ENCODE measurements at regions not wholly inside any gene's neighbourhood (a gene's known extent, or its start where the extent isn't known, plus 50 kb on each side); places are given as distances from the start of the nearest gene placed in this dataset.

DNA sequence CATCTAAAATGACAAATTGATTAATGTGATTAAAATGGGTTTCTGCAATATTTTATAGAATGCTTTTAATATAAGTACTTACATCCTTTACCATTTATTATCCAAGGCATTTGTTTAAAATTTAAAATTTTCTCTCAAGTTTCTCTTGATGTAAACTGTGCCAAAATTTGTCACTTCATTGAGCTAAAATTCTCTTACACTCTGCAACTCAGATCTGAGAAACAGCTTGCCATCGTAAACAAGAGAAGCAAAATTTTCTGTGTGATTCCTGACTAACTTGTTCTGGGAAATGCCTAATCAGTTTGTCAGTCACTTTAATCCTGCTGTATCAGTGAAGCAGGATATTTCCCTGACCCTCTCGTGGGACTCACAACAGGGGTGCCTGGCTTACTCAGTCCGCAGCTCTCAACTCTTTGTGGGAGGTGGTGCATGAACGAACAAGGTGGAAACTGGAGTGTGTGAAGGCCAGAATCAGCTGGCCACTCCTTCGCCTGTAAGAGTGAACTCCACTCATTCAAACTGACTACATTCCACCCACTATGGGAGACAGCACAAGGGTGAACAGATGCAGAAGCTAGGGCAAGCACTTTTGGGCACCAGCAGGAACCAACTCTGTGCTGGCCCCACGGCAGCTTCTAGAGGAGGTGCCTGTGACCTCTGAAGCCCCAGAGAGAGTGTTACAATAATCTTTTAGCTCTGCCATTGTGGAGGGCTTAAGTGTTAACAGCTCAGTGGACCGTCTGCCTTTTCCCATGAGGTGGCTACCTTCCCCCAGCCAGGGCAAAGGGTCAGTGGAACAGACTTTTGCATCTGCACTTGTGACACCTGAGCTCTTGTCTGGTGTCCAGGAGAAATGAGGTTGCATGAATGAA, 349.4 kb downstream of the FAT4 start:
- Histone ChIP-seq H3K9ac (ENCODE audit: low read depth in 1 of 2, low read length in 2 of 2) (no peak overlapping the region), H3K27me3 (ENCODE audit: control insufficient read depth in 2 of 2, insufficient read depth in 2 of 2, low read length in 2 of 2) (no peaks in the 10 kb centered on the region), H3K4me3 (ENCODE audit: low read length in 2 of 2) (no peak overlapping the region), H3K27ac (ENCODE audit: low read depth in 2 of 2, low read length in 2 of 2) (no peak overlapping the region), H3K9me3 (ENCODE audit: control insufficient read depth in 2 of 2, low read length in 2 of 2) (peaks cover 0 to 2% of the 10 kb centered on the region in 2 donors), H3K36me3 (ENCODE audit: control insufficient read depth in 2 of 2, insufficient read depth in 2 of 2, low read length in 2 of 2) (no peaks in the 10 kb centered on the region), H3K4me1 (ENCODE audit: control insufficient read depth in 2 of 2, insufficient read depth in 2 of 2, low read length in 2 of 2) (no peaks in the 10 kb centered on the region)

DNA sequence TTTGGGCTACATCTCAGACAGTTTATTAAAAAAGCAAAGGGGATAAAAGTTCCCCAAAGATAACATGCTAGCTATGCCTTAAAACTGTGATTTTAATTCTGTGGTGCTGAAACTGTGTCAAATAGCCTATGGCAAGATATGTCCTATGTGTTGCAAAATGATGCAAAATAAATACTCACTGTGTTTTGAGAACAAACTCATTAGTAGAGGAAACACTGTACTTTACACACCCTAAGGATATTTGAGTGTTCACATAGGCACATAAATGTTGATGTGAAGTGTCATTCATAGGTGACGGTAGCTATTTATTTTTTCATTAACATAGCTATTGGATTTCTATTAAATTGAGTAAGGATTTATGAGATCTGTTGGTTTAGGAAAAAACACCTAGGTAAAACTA, 351.9 kb downstream of the FAT4 start:
- Histone ChIP-seq H3K27ac (ENCODE audit: low read depth in 2 of 2, low read length in 2 of 2) (no peak overlapping the region), H3K36me3 (ENCODE audit: control insufficient read depth in 2 of 2, insufficient read depth in 2 of 2, low read length in 2 of 2) (no peaks in the 10 kb centered on the region), H3K9ac (ENCODE audit: low read depth in 1 of 2, low read length in 2 of 2) (no peak overlapping the region), H3K9me3 (ENCODE audit: control insufficient read depth in 2 of 2, low read length in 2 of 2) (peaks cover 0 to 2% of the 10 kb centered on the region in 2 donors), H3K27me3 (ENCODE audit: control insufficient read depth in 2 of 2, insufficient read depth in 2 of 2, low read length in 2 of 2) (no peaks in the 10 kb centered on the region), H3K4me1 (ENCODE audit: control insufficient read depth in 2 of 2, insufficient read depth in 2 of 2, low read length in 2 of 2) (no peaks in the 10 kb centered on the region), H3K4me3 (ENCODE audit: low read length in 2 of 2) (no peak overlapping the region)

- Histone ChIP-seq H3K4me1 (ENCODE audit: control insufficient read depth in 2 of 2, insufficient read depth in 2 of 2, low read length in 2 of 2) (no peaks in the 10 kb centered on the region), H3K27me3 (ENCODE audit: control insufficient read depth in 2 of 2, insufficient read depth in 2 of 2, low read length in 2 of 2) (no peaks in the 10 kb centered on the region), H3K9me3 (ENCODE audit: control insufficient read depth in 2 of 2, low read length in 2 of 2) (no peaks in the 10 kb centered on the region), H3K36me3 (ENCODE audit: control insufficient read depth in 2 of 2, insufficient read depth in 2 of 2, low read length in 2 of 2) (no peaks in the 10 kb centered on the region), H3K9ac (ENCODE audit: low read depth in 1 of 2, low read length in 2 of 2) (no peak overlapping the region), H3K4me3 (ENCODE audit: low read length in 2 of 2) (no peak overlapping the region), H3K27ac (ENCODE audit: low read depth in 2 of 2, low read length in 2 of 2) (no peak overlapping the region)
Measured at GRCh38 chr4:125676156-125676555, 361.4 kb downstream of the FAT4 start.

GRCh38 chr4:125676583-125676982, 361.8 kb downstream of the FAT4 start:
- no peak overlapping the region for H3K9ac ChIP-seq (ENCODE audit: low read depth in 1 of 2, low read length in 2 of 2)

DNA sequence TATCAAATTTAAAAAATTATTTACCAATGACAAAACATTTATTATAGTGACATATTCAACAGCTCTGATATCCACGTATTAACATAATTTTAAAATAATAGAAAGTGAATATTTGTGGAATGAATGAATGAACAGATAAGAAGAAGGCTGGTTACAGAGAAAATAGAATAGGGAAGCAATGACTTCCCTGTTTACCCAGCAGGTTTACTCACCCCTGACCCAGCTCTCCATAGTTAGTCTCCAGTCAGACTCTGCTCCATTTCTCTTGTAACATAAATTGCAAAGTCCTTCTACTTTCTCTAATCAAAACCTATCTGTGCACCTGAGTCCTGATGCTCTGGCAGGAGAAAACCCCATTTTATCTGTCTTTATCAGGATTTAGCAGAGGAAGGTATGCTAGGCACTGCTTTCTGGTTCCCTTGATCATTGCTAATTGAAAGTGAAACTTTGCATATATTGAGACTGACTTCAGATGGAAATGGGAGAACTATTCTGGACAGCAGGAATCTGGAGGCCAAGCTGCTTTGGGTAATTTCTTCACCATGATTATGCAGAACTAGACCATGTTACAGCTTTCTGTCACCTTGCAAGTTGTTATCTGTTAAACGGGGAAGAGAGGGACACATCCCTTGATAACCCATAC, 363.0 kb downstream of the FAT4 start:
- Histone ChIP-seq H3K36me3 (ENCODE audit: control insufficient read depth in 2 of 2, insufficient read depth in 2 of 2, low read length in 2 of 2) (no peaks in the 10 kb centered on the region), H3K9me3 (ENCODE audit: control insufficient read depth in 2 of 2, low read length in 2 of 2) (no peaks in the 10 kb centered on the region), H3K4me3 (ENCODE audit: low read length in 2 of 2) (no peak overlapping the region), H3K9ac (ENCODE audit: low read depth in 1 of 2, low read length in 2 of 2) (no peak overlapping the region), H3K27me3 (ENCODE audit: control insufficient read depth in 2 of 2, insufficient read depth in 2 of 2, low read length in 2 of 2) (no peaks in the 10 kb centered on the region), H3K27ac (ENCODE audit: low read depth in 2 of 2, low read length in 2 of 2) (no peak overlapping the region), H3K4me1 (ENCODE audit: control insufficient read depth in 2 of 2, insufficient read depth in 2 of 2, low read length in 2 of 2) (no peaks in the 10 kb centered on the region)

More at GRCh38 chr4:125676583-125676982, 361.8 kb downstream of the FAT4 start:
- H3K4me3 ChIP-seq (ENCODE audit: low read length in 2 of 2): no peak overlapping the region
- no peaks in the 10 kb centered on the region for H3K4me1 ChIP-seq (ENCODE audit: control insufficient read depth in 2 of 2, insufficient read depth in 2 of 2, low read length in 2 of 2)
- no peaks in the 10 kb centered on the region for H3K36me3 ChIP-seq (ENCODE audit: control insufficient read depth in 2 of 2, insufficient read depth in 2 of 2, low read length in 2 of 2)
- H3K27me3 ChIP-seq (ENCODE audit: control insufficient read depth in 2 of 2, insufficient read depth in 2 of 2, low read length in 2 of 2): no peaks in the 10 kb centered on the region
- H3K27ac ChIP-seq (ENCODE audit: low read depth in 2 of 2, low read length in 2 of 2): no peak overlapping the region
- H3K9me3 ChIP-seq (ENCODE audit: control insufficient read depth in 2 of 2, low read length in 2 of 2): no peaks in the 10 kb centered on the region

- Histone ChIP-seq H3K4me1 (ENCODE audit: control insufficient read depth in 2 of 2, insufficient read depth in 2 of 2, low read length in 2 of 2) (no peaks in the 10 kb centered on the region), H3K4me3 (ENCODE audit: low read length in 2 of 2) (no peak overlapping the region), H3K9ac (ENCODE audit: low read depth in 1 of 2, low read length in 2 of 2) (no peak overlapping the region), H3K27me3 (ENCODE audit: control insufficient read depth in 2 of 2, insufficient read depth in 2 of 2, low read length in 2 of 2) (no peaks in the 10 kb centered on the region), H3K36me3 (ENCODE audit: control insufficient read depth in 2 of 2, insufficient read depth in 2 of 2, low read length in 2 of 2) (no peaks in the 10 kb centered on the region), H3K9me3 (ENCODE audit: control insufficient read depth in 2 of 2, low read length in 2 of 2) (no peaks in the 10 kb centered on the region), H3K27ac (ENCODE audit: low read depth in 2 of 2, low read length in 2 of 2) (no peak overlapping the region)
Measured at GRCh38 chr4:125679989-125680388, 365.2 kb downstream of the FAT4 start.

GRCh38 chr4:125681240-125681639, 366.5 kb downstream of the FAT4 start:
- H3K4me1 ChIP-seq (ENCODE audit: control insufficient read depth in 2 of 2, insufficient read depth in 2 of 2, low read length in 2 of 2): no peaks in the 10 kb centered on the region
- H3K36me3 ChIP-seq (ENCODE audit: control insufficient read depth in 2 of 2, insufficient read depth in 2 of 2, low read length in 2 of 2): no peaks in the 10 kb centered on the region
- H3K27me3 ChIP-seq (ENCODE audit: control insufficient read depth in 2 of 2, insufficient read depth in 2 of 2, low read length in 2 of 2): no peaks in the 10 kb centered on the region
- H3K9ac ChIP-seq (ENCODE audit: low read depth in 1 of 2, low read length in 2 of 2): no peak overlapping the region
- H3K9me3 ChIP-seq (ENCODE audit: control insufficient read depth in 2 of 2, low read length in 2 of 2): no peaks in the 10 kb centered on the region
- no peak overlapping the region for H3K4me3 ChIP-seq (ENCODE audit: low read length in 2 of 2)
- H3K27ac ChIP-seq (ENCODE audit: low read depth in 2 of 2, low read length in 2 of 2): no peak overlapping the region

GRCh38 chr4:125682730-125683129, 368.0 kb downstream of the FAT4 start:
- no peak overlapping the region for H3K27ac ChIP-seq (ENCODE audit: low read depth in 2 of 2, low read length in 2 of 2)
- no peaks in the 10 kb centered on the region for H3K27me3 ChIP-seq (ENCODE audit: control insufficient read depth in 2 of 2, insufficient read depth in 2 of 2, low read length in 2 of 2)
- no peak overlapping the region for H3K9ac ChIP-seq (ENCODE audit: low read depth in 1 of 2, low read length in 2 of 2)
- H3K36me3 ChIP-seq (ENCODE audit: control insufficient read depth in 2 of 2, insufficient read depth in 2 of 2, low read length in 2 of 2): no peaks in the 10 kb centered on the region
- H3K4me3 ChIP-seq (ENCODE audit: low read length in 2 of 2): no peak overlapping the region
- H3K9me3 ChIP-seq (ENCODE audit: control insufficient read depth in 2 of 2, low read length in 2 of 2): no peaks in the 10 kb centered on the region
- H3K4me1 ChIP-seq (ENCODE audit: control insufficient read depth in 2 of 2, insufficient read depth in 2 of 2, low read length in 2 of 2): no peaks in the 10 kb centered on the region

DNA sequence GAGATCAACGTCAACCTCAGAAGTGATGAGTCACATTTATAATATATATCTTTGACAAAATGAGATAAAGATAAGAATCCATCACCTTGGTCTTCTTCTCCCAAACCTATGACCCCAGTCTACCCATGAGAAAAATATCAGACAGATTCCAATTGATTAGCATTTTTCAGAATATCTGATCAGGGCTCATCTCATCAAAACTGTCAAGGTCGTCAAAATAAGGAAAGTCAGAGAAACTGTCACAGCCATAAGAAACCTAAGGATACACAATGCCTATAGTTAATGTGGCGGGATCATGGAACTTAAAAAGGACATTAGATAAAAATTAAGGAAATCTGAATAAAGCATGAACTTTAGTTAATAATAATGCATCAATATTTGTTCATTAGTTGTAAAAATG, 374.1 kb downstream of the FAT4 start:
- Histone ChIP-seq H3K4me1 (ENCODE audit: control insufficient read depth in 2 of 2, insufficient read depth in 2 of 2, low read length in 2 of 2) (no peaks in the 10 kb centered on the region), H3K9ac (ENCODE audit: low read depth in 1 of 2, low read length in 2 of 2) (no peak overlapping the region), H3K27ac (ENCODE audit: low read depth in 2 of 2, low read length in 2 of 2) (no peak overlapping the region), H3K36me3 (ENCODE audit: control insufficient read depth in 2 of 2, insufficient read depth in 2 of 2, low read length in 2 of 2) (no peaks in the 10 kb centered on the region), H3K9me3 (ENCODE audit: control insufficient read depth in 2 of 2, low read length in 2 of 2) (no peaks in the 10 kb centered on the region), H3K27me3 (ENCODE audit: control insufficient read depth in 2 of 2, insufficient read depth in 2 of 2, low read length in 2 of 2) (no peaks in the 10 kb centered on the region), H3K4me3 (ENCODE audit: low read length in 2 of 2) (no peak overlapping the region)

DNA sequence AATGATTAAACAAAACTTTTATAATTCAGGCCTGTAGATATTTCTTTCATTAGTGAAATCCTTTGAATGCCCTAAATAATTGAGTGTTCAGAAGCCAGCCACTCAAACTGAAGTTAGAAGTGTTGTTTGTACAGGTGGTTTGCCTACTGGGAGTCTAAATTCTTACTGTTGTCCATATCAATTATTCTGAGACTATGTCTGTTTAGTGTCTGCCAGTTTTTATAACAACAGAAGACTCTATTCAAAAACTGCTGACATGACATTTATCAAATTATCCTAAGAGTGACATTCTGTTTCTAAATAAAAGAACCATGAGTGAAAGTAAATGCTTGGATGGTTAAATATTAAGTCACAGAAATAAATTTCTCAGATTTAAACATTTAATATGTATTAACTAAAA, 375.1 kb downstream of the FAT4 start:
- Histone ChIP-seq H3K36me3 (ENCODE audit: control insufficient read depth in 2 of 2, insufficient read depth in 2 of 2, low read length in 2 of 2) (no peaks in the 10 kb centered on the region), H3K9ac (ENCODE audit: low read depth in 1 of 2, low read length in 2 of 2) (no peak overlapping the region), H3K4me1 (ENCODE audit: control insufficient read depth in 2 of 2, insufficient read depth in 2 of 2, low read length in 2 of 2) (no peaks in the 10 kb centered on the region), H3K27ac (ENCODE audit: low read depth in 2 of 2, low read length in 2 of 2) (no peak overlapping the region), H3K4me3 (ENCODE audit: low read length in 2 of 2) (no peak overlapping the region), H3K27me3 (ENCODE audit: control insufficient read depth in 2 of 2, insufficient read depth in 2 of 2, low read length in 2 of 2) (no peaks in the 10 kb centered on the region), H3K9me3 (ENCODE audit: control insufficient read depth in 2 of 2, low read length in 2 of 2) (no peaks in the 10 kb centered on the region)

Data from mucosa of rectum (tissue), 2 donors.